NCI-H524 treated with DMSO at 0.1 percent for 48 hours (cell line): ENCODE measurements at regions not wholly inside any gene's neighbourhood (a gene's known extent, or its start where the extent isn't known, plus 50 kb on each side); places are given as distances from the start of the nearest gene placed in this dataset.
"Not testable (repeated sequence)": the region's sequence is repeated elsewhere in the genome, so short reads cannot be mapped to it uniquely, and the experiment has no call there.

ENCODE experiments used
- DNase-seq: peaks from one replicate; lab custom pipeline; 2025; lab: John Stamatoyannopoulos, UW

GRCh38 chr1:172918478-172918877 is 132.3 kb downstream of the TNFSF18 start:
- DNase-seq: no peak

- DNase-seq: no peak
Observed at GRCh38 chr1:172926070-172926469, 124.7 kb downstream of the TNFSF18 start.

- DNase-seq: no peak
Observed at GRCh38 chr1:172928412-172928811, 122.3 kb downstream of the TNFSF18 start.

- no peak for DNase-seq
Observed at GRCh38 chr1:172929006-172929405, 121.7 kb downstream of the TNFSF18 start.

- no peak for DNase-seq
Observed at GRCh38 chr1:172930142-172930541, 120.6 kb downstream of the TNFSF18 start.

GRCh38 chr1:172931340-172931739 is 119.4 kb downstream of the TNFSF18 start:
- DNase-seq: no peak

GRCh38 chr1:172931761-172932160 is 119.0 kb downstream of the TNFSF18 start:
- no peak for DNase-seq

GRCh38 chr1:172932981-172933380 is 117.8 kb downstream of the TNFSF18 start:
- DNase-seq: no peak

- no peak for DNase-seq
Observed at GRCh38 chr1:172934417-172934762, 116.4 kb downstream of the TNFSF18 start.

- no peak for DNase-seq
Observed at GRCh38 chr1:172935062-172935592, 115.6 kb downstream of the TNFSF18 start.

- DNase-seq: no peak
Observed at GRCh38 chr1:172936088-172936645, 114.6 kb downstream of the TNFSF18 start.

GRCh38 chr1:172938681-172939080 is 112.1 kb downstream of the TNFSF18 start:
- DNase-seq: no peak

GRCh38 chr1:172939475-172939874 is 111.3 kb downstream of the TNFSF18 start:
- no peak for DNase-seq

- DNase-seq: no peak
Observed at GRCh38 chr1:172940174-172940855, 110.4 kb downstream of the TNFSF18 start.

GRCh38 chr1:172941471-172941870 is 109.3 kb downstream of the TNFSF18 start:
- DNase-seq: no peak

- no peak for DNase-seq
Observed at GRCh38 chr1:172941945-172942344, 108.8 kb downstream of the TNFSF18 start.

GRCh38 chr1:172943138-172943537 is 107.6 kb downstream of the TNFSF18 start:
- not testable (repeated sequence) for DNase-seq

- DNase-seq: no peak
Observed at GRCh38 chr1:172944931-172945330, 105.8 kb downstream of the TNFSF18 start.

- DNase-seq: no peak
Observed at GRCh38 chr1:172946814-172947507, 103.8 kb downstream of the TNFSF18 start.

- DNase-seq: no peak
Observed at GRCh38 chr1:172948457-172948856, 102.3 kb downstream of the TNFSF18 start.

GRCh38 chr1:172949096-172949495 is 101.6 kb downstream of the TNFSF18 start:
- no peak for DNase-seq

GRCh38 chr1:172950528-172950927 is 100.2 kb downstream of the TNFSF18 start:
- DNase-seq: no peak

- DNase-seq: no peak
Observed at GRCh38 chr1:172951730-172952365, 98.9 kb downstream of the TNFSF18 start.
